GM21367 (cell line): ENCODE measurements at regions not wholly inside any gene's neighbourhood (a gene's known extent, or its start where the extent isn't known, plus 50 kb on each side); places are given as distances from the start of the nearest gene placed in this dataset.
"Not testable (repeated sequence)": the region's sequence is repeated elsewhere in the genome, so short reads cannot be mapped to it uniquely, and the experiment has no call there.

ENCODE experiments used
- ATAC-seq: cut with Tn5 transposase; IDR thresholded peaks from one replicate; pipeline ENCODE4 v1.9.1; 2021; ENCODE audit not compliant: unreplicated experiment

- no peak for ATAC-seq
Observed at GRCh38 chr2:58633613-58634365, 392.7 kb upstream of the FANCL start.

- no peak for ATAC-seq
Observed at GRCh38 chr2:58631986-58632385, 390.9 kb upstream of the FANCL start.

DNA sequence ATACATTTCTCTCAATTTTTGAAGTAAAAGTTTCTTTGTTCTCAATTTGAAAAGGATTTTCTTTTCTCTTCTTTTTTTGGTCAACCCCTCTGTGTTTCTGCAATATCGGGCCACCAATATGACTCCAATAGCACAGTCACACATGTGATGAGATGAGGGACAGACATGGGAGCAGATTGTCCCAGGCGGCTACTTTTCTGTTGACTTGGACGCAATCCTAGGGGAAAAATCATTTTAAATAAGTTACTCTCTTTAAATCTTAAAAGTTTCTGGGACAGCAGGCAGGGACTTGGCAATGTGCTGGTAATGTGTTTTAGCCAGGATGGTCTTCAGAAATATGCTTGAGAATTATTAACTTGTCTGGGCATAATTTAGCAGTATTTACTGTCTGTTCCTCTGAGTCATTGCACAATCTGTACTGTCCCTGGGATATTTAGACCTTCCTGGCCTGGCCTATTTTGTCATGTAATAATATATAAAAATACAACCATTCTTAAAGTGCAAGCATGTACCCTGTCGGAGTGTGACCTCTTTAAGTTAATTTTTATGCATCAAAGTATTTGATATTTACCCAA, 388.5 kb upstream of the FANCL start:
- no peak for ATAC-seq

GRCh38 chr2:58620896-58621295, 379.8 kb upstream of the FANCL start:
- no peak for ATAC-seq

- no peak for ATAC-seq
Observed at GRCh38 chr2:58620093-58620492, 379.0 kb upstream of the FANCL start.

GRCh38 chr2:58616961-58617360, 375.8 kb upstream of the FANCL start:
- no peak for ATAC-seq

DNA sequence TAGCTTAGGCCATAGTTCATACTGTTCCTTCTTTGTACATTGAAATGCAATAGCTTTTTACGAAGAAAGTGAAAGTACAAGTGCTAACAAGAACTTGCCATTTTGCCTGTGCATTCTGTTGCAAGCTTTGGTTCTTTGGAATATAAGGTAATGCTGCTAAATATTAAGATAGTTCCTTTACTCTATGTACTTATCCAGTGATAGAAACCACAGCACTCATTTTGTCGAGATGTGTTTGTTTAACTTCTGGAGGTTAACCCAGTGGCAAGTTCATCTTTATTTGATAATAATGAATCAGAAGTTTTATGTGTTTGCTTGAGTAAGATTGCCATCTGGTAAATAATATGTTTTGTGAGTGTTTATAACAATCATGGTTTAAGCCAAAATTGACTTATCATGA, 373.1 kb upstream of the FANCL start:
- no peak for ATAC-seq

DNA sequence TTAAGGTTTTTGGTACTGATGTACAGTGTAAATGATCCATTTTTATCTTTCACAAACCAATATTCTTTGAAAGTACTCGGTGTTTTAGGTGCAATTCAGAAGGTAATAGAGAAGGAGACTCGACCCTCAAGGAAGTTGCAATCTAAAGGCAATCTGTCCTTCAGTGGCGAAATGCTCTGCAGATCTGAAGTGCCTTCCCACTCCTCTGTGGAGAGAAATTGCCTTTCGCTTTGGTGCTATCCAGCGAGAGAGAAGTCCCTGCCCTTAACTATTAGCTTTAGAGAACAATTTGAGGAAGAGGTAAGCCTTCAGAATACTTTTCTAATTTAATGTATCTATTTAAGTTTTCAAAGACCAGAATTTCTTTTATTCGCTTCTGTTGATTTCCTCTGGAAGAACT, 371.8 kb upstream of the FANCL start:
- no peak for ATAC-seq

DNA sequence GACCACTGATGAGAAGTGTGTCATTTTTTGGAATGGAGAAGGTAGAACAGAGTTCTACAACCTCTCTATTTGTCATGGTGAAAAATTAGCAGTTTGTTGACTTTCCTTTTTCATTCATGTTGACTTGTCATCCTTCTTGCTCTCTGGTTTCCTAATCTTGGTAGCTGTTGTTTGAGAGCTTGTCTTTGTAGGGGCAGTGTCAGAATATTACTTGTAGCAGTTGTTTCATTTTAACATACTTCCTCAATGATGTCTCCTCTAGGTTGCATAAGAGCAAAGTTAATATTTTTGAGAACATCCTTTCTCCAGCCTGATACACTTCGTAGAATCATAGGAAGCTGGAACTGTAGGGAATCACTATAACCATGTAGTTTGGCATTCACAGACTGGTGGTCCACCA, 368.2 kb upstream of the FANCL start:
- ATAC-seq: no peak

DNA sequence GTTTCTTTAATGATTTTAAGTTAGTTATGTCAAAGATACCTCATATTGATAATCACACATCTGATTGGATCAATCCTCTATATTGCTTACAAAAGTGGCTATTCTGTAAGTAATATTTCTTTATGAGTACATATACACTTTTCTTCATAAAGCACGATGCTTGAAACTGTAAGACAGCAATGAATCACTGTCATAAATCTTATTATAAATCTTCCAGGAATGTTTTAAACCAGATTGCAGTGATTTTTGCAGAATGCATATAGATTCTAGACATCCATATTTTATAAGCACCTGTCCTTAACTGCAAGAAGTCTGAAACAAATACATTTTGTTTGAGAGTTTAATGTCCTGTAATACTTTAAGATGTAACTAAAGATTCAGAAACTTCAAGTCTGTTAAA, 367.0 kb upstream of the FANCL start:
- ATAC-seq: no peak

GRCh38 chr2:58607448-58607847, 366.3 kb upstream of the FANCL start:
- ATAC-seq: no peak

GRCh38 chr2:58606799-58607198, 365.7 kb upstream of the FANCL start:
- ATAC-seq: no peak

DNA sequence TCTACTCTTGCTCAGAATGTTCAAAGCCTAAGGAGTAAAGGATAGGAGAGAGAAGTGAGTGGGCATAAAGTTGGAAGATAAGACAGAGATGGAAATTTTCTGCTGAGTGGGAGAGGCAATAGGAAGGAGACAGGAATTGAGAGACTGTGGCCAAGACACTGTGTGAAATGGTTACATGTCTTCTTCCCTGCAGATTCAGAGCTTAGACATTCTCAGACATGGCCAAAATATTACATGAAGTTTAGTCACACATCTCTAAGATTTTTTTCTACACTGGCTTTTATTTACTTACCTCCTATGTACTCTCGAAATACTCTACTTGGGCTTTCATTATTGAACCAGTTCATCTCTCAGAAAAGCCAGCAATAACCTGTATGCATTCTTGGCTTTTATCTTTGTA, 363.0 kb upstream of the FANCL start:
- ATAC-seq: no peak

DNA sequence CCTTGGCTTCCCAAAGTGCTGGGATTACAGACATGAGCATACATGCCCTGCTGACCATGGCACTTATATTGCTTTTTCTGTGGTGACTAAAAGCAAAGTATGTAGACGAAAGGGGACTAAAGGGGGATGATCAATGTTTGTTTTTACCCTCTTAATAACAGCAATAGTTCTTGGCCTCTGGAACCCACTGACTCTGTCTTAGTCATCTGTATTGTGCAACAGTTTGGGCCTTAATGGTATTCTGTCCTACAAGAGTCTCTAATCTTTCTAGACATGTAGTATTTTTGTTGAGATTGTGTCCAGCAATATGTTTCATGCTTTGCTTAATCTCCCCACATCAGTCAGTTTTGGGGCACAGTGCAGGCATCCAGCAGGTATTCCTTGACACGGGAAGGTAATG, 359.9 kb upstream of the FANCL start:
- ATAC-seq: no peak

GRCh38 chr2:58598171-58598570, 357.0 kb upstream of the FANCL start:
- no peak for ATAC-seq

GRCh38 chr2:58595714-58596113, 354.6 kb upstream of the FANCL start:
- no peak for ATAC-seq

- ATAC-seq: no peak
Observed at GRCh38 chr2:58594762-58595161, 353.6 kb upstream of the FANCL start.

DNA sequence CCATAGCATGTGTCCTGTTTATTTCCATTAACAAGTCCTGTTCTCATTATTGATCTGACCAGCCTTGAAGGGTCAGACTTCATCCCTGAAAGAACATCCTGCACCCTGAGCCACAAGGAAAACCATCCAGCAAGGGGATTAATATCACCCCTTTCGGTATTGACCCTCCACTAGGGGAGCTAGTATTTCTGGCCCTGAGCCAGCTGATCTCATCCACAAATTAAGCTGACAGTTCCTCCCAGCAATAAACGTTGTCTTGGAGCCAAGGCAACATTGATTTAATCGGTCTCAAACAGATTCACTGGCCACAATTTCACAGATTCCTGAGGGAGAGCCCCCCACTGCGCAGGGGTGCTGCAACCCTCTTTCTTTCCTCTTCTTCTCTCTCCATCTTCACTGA, 353.1 kb upstream of the FANCL start:
- no peak for ATAC-seq

DNA sequence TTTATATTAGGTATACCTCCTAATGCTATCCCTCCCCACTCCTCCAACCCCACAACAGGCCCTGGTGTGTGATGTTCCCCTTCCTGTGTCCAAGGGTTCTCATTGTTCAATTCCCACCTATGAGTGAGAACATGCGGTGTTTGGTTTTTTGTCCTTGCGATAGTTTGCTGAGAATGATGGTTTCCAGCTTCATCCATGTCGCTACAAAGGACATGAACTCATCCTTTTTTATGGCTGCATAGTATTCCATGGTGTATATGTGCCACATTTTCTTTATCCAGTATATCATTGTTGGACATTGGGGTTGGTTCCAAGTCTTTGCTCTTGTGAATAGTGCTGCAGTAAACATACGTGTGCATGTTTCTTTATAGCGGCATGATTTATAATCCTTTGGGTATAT, 345.1 kb upstream of the FANCL start:
- not testable (repeated sequence) for ATAC-seq

DNA sequence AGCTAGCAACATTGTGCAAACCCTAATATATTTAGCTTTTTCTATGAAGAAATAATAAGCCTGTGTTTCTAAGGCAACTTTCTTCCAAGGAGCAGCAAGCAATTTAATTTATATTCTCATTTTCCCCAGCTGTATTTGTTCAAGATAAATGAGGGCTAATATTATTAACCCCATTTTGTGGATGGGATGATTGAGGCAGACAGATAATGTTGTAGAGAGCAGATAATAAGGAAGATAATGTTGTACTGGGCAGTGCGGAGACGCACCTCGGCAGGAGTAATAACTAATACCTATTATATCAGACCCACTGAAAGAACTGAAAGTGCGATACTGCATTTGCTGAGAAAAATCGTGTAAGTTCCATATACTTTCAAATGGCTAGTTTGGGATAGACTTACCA, 344.1 kb upstream of the FANCL start:
- no peak for ATAC-seq

DNA sequence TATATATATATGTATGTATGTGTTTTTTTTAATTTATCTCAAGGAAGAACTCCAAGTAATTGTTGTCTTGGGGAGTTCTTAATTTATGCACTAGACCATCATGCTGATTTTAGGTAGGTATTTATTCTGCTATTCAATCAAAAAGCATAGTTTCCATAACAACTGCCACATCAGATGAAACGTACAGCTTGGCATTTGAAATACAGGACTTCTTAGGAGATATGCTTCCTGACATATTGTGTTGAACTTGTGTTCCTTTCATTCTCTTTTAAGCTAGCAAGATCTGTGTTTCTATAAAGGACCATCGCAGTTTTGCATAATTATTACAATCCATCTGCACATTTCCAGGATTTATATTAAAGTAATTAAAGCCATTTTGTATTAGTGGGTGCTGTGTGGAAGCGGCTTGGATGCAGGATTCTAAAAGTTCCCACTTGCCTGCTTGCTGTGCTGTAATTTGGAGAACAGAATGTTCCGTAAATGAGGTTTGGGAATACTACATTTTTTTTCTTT, 343.5 kb upstream of the FANCL start:
- ATAC-seq: no peak

- no peak for ATAC-seq
Observed at GRCh38 chr2:58578276-58578675, 337.2 kb upstream of the FANCL start.

DNA sequence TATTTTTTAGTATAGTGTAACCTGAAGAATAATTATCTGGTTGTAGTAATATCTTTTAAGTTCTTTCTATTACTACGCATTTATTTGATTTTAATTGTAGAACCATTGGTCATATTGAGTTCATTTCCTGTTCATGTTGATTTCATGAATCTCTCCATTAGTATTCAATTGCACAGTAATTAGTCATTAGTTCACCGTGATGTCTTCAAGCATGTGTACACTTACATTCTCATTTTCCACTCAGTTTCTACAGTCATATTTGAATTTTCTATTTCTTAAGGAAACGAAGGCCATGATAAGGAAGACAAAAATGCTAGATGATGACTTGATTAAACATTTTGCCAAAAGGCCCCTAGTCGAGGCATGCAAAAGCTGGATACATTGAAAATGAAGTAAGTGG, 333.7 kb upstream of the FANCL start:
- ATAC-seq: no peak
